ENCODE measurements at regions not wholly inside any gene's neighbourhood (a gene's known extent, or its start where the extent isn't known, plus 50 kb on each side); places are given as distances from the start of the nearest gene placed in this dataset.

GRCh38 chr7:1324028-1324900 is 91.6 kb downstream of the UNCX start:
- Histone ChIP-seq H3K4me2 (replicated peaks; ENCODE audit: extremely low read depth, low read length, poor library complexity, severe bottlenecking) (no peak overlapping the region), H3K4me3 (replicated peaks in 1 of 3; ENCODE audit: low read depth in 2 of 3, low read length in 3 of 3) (no peak overlapping the region), H3K9ac (ENCODE audit: insufficient read depth, low read length, poor library complexity, severe bottlenecking) (no peak overlapping the region), H3K27me3 (ENCODE audit: control insufficient read depth in 2 of 2, insufficient read depth in 2 of 2, low read length in 2 of 2) (peaks cover 0 to 8% of the 10 kb centered on the region in 2 donors), H3K27ac (ENCODE audit: low read depth in 1 of 2, low read length in 2 of 2) (no peak overlapping the region), H3K9me3 (replicated peaks in 1 of 2; ENCODE audit: control insufficient read depth in 1 of 2, insufficient read depth in 1 of 2, low read length in 2 of 2) (peaks cover 0 to 5% of the 10 kb centered on the region in 2 donors), H4K20me1 (ENCODE audit: insufficient read depth, low read length) (no peaks in the 10 kb centered on the region), H3K36me3 (replicated peaks in 1 of 2; ENCODE audit: control insufficient read depth in 1 of 2, insufficient read depth in 2 of 2, low read length in 2 of 2) (no peaks in the 10 kb centered on the region), H2AFZ (ENCODE audit: insufficient read depth, low read depth, low read length, poor library complexity, severe bottlenecking) (no peak overlapping the region), H3K79me2 (ENCODE audit: insufficient read depth, low read length) (no peaks in the 10 kb centered on the region), H3K4me1 (ENCODE audit: control insufficient read depth in 1 of 2, insufficient read depth in 2 of 2, low read length in 2 of 2) (no peaks in the 10 kb centered on the region)
- no peaks in the 10 kb centered on the region for H3K4me1 Mint-ChIP-seq
- peaks cover 0 to 9% (median 2%) of the 10 kb centered on the region in 7 donors for H3K9me3 Mint-ChIP-seq
- H3K27me3 Mint-ChIP-seq (ENCODE audit: low read depth in 3 of 3): peaks cover 6 to 38% (median 7%) of the 10 kb centered on the region in 3 donors
- H3K27ac Mint-ChIP-seq: no peak overlapping the region
- intact Hi-C loops (cut with micrococcal nuclease): no loop called here
- no peaks in the 10 kb centered on the region for H3K36me3 Mint-ChIP-seq
- DNase-seq: no peak
- no peak for TF ChIP-seq CTCF (IDR thresholded peaks at IDR 0.05)
- 73% methylated on average over 29 of the region's 30 CpGs for WGBS (ENCODE audit: insufficient coverage)
- H3K4me3 Mint-ChIP-seq: peak overlapping the region in 1 of 2 donors; percentile 23

- WGBS (ENCODE audit: insufficient coverage): 90% methylated on average over 17 of the region's 17 CpGs
- Mint-ChIP-seq H3K27me3 (ENCODE audit: low read depth in 3 of 3) (peaks cover 6 to 38% (median 7%) of the 10 kb centered on the region in 3 donors), H3K4me3 (no peak overlapping the region), H3K9me3 (peaks cover 0 to 8% (median 2%) of the 10 kb centered on the region in 7 donors), H3K36me3 (no peaks in the 10 kb centered on the region), H3K27ac (no peak overlapping the region), H3K4me1 (no peaks in the 10 kb centered on the region)
- H3K27me3 ChIP-seq (ENCODE audit: control insufficient read depth in 2 of 2, insufficient read depth in 2 of 2, low read length in 2 of 2): peaks cover 0 to 8% of the 10 kb centered on the region in 2 donors
- H4K20me1 ChIP-seq (ENCODE audit: insufficient read depth, low read length): no peaks in the 10 kb centered on the region
- intact Hi-C loops (cut with micrococcal nuclease): no loop called here
- no peak overlapping the region for H3K9ac ChIP-seq (ENCODE audit: insufficient read depth, low read length, poor library complexity, severe bottlenecking)
- peaks cover 0 to 4% of the 10 kb centered on the region in 2 donors for H3K9me3 ChIP-seq (replicated peaks in 1 of 2; ENCODE audit: control insufficient read depth in 1 of 2, insufficient read depth in 1 of 2, low read length in 2 of 2)
- H3K27ac ChIP-seq (ENCODE audit: low read depth in 1 of 2, low read length in 2 of 2): no peak overlapping the region
- no peaks in the 10 kb centered on the region for H3K36me3 ChIP-seq (replicated peaks in 1 of 2; ENCODE audit: control insufficient read depth in 1 of 2, insufficient read depth in 2 of 2, low read length in 2 of 2)
- no peak for TF ChIP-seq CTCF (IDR thresholded peaks at IDR 0.05)
- no peak overlapping the region for H2AFZ ChIP-seq (ENCODE audit: insufficient read depth, low read depth, low read length, poor library complexity, severe bottlenecking)
- DNase-seq: no peak
- no peak overlapping the region for H3K4me3 ChIP-seq (replicated peaks in 1 of 3; ENCODE audit: low read depth in 2 of 3, low read length in 3 of 3)
- no peaks in the 10 kb centered on the region for H3K4me1 ChIP-seq (ENCODE audit: control insufficient read depth in 1 of 2, insufficient read depth in 2 of 2, low read length in 2 of 2)
- no peak overlapping the region for H3K4me2 ChIP-seq (replicated peaks; ENCODE audit: extremely low read depth, low read length, poor library complexity, severe bottlenecking)
- H3K79me2 ChIP-seq (ENCODE audit: insufficient read depth, low read length): no peaks in the 10 kb centered on the region
Observed at GRCh38 chr7:1325246-1325645, 92.6 kb downstream of the UNCX start.

Measured in CD14-positive monocyte (primary cell).